ENCODE measurements at regions not wholly inside any gene's neighbourhood (a gene's known extent, or its start where the extent isn't known, plus 50 kb on each side); places are given as distances from the start of the nearest gene placed in this dataset.

DNA sequence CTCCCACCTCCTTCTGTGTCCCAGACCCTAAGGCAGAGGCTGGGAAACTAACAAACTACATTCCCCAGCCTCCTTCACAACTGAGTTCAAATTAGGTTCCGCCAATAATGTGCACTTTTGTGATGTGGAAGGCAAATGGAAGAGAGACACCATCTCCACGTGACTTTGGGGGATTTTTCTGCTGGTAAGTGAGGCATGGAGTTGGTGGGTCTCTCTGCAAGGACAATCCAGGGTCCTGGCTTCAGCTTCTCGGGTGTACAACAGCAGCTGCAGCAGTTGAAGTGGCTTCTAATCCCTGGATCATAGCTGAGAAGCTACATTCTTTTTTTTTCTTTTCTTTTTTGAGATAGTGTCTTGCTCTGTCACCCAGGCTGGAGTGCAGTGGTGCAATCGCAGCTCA is 58.9 kb upstream of the GATA2 start:
- TF ChIP-seq MAZ (IDR thresholded peaks at IDR 0.05; ENCODE audit: borderline replicate concordance, low read depth, low read length) (no peak), CEBPB (IDR thresholded peaks at IDR 0.05) (no peak), POLR2A (IDR thresholded peaks at IDR 0.05; ENCODE audit: low read length) (no peak), NFE2L2 (conservative IDR thresholded peaks at IDR 0.05; ENCODE audit: low read length) (no peak), EP300 (IDR thresholded peaks at IDR 0.05) (no peak), BHLHE40 (IDR thresholded peaks at IDR 0.05; ENCODE audit: low read depth, low read length) (no peak)
- TF ChIP-seq, protein P1, sequence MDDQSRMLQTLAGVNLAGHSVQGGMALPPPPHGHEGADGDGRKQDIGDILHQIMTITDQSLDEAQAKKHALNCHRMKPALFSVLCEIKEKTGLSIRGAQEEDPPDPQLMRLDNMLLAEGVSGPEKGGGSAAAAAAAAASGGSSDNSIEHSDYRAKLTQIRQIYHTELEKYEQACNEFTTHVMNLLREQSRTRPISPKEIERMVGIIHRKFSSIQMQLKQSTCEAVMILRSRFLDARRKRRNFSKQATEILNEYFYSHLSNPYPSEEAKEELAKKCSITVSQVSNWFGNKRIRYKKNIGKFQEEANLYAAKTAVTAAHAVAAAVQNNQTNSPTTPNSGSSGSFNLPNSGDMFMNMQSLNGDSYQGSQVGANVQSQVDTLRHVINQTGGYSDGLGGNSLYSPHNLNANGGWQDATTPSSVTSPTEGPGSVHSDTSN (IDR thresholded peaks at IDR 0.05), result no peak
- TF ChIP-seq, protein P2, sequence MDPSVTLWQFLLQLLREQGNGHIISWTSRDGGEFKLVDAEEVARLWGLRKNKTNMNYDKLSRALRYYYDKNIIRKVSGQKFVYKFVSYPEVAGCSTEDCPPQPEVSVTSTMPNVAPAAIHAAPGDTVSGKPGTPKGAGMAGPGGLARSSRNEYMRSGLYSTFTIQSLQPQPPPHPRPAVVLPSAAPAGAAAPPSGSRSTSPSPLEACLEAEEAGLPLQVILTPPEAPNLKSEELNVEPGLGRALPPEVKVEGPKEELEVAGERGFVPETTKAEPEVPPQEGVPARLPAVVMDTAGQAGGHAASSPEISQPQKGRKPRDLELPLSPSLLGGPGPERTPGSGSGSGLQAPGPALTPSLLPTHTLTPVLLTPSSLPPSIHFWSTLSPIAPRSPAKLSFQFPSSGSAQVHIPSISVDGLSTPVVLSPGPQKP (IDR thresholded peaks at IDR 0.05; ENCODE audit: low read depth, low read length), result no peak
- TF ChIP-seq, protein P3, sequence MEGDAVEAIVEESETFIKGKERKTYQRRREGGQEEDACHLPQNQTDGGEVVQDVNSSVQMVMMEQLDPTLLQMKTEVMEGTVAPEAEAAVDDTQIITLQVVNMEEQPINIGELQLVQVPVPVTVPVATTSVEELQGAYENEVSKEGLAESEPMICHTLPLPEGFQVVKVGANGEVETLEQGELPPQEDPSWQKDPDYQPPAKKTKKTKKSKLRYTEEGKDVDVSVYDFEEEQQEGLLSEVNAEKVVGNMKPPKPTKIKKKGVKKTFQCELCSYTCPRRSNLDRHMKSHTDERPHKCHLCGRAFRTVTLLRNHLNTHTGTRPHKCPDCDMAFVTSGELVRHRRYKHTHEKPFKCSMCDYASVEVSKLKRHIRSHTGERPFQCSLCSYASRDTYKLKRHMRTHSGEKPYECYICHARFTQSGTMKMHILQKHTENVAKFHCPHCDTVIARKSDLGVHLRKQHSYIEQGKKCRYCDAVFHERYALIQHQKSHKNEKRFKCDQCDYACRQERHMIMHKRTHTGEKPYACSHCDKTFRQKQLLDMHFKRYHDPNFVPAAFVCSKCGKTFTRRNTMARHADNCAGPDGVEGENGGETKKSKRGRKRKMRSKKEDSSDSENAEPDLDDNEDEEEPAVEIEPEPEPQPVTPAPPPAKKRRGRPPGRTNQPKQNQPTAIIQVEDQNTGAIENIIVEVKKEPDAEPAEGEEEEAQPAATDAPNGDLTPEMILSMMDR (IDR thresholded peaks at IDR 0.05), result no peak
